HFFc6 (cell line): ENCODE measurements at regions not wholly inside any gene's neighbourhood (a gene's known extent, or its start where the extent isn't known, plus 50 kb on each side); places are given as distances from the start of the nearest gene placed in this dataset. TPM values are rescaled to one million over a fixed set of nuclear protein-coding genes. Genes with fewer than 3 reads are reported as not detected.

Experiments
- DNase-seq: peaks from one replicate; pipeline ENCODE4 v3.0.0-alpha.2; 2018
- H3K27ac Mint-ChIP-seq: 2 replicates; pipeline ENCODE4 v1.8.0; 2020; ENCODE audit warnings: mild to moderate bottlenecking, mixed read lengths
- H3K27me3 Mint-ChIP-seq: 2 replicates; pipeline ENCODE4 v1.8.0; 2021; ENCODE audit warnings: mild to moderate bottlenecking, moderate library complexity, mixed read lengths; ENCODE audit not compliant: insufficient read depth
- H3K36me3 Mint-ChIP-seq: 2 replicates; pipeline ENCODE4 v1.8.0; 2021; ENCODE audit warnings: low read depth, mixed read lengths
- H3K4me1 Mint-ChIP-seq: 2 replicates; pipeline ENCODE4 v1.8.0; 2020; ENCODE audit warnings: low read depth, mixed read lengths
- H3K4me3 Mint-ChIP-seq: 2 replicates; pipeline ENCODE4 v1.8.0; 2020; ENCODE audit warnings: mild to moderate bottlenecking, moderate library complexity, mixed read lengths
- H3K9me3 Mint-ChIP-seq: 2 replicates; pipeline ENCODE4 v1.8.0; 2020; ENCODE audit warnings: mild to moderate bottlenecking, mixed read lengths
- CTCF ChIP-seq: fragments of 200-600 bp; sonication (generic); IDR thresholded peaks from 2 replicates; pipeline ENCODE4 v1.5.0; 2021; ENCODE audit warnings: antibody characterized with exemption, mild to moderate bottlenecking
- microRNA-seq: library from miRNA; unstranded; fragments of <30 nt; microRNA quantifications from one replicate; pipeline ENCODE4, GENCODE V29; 2019

GRCh38 chr14:101511199-101511598 lies 50.1 kb upstream of the DIO3 start:
- H3K27me3 Mint-ChIP-seq = peaks cover 20% of the 10 kb centered on the region
- DNase-seq = no peak
- no peak overlapping the region for H3K4me3 Mint-ChIP-seq
- H3K27ac Mint-ChIP-seq = no peak overlapping the region
- TF ChIP-seq CTCF = no peak
- H3K9me3 Mint-ChIP-seq = peaks cover 16% of the 10 kb centered on the region
- no peaks in the 10 kb centered on the region; the same call in 1 of the 2 replicates for H3K36me3 Mint-ChIP-seq
- H3K4me1 Mint-ChIP-seq = no peaks in the 10 kb centered on the region

Small RNA genes in the stretch of these regions (microRNA-seq; reads per million reads assigned to microRNA genes)
- gene MIR1185-1 (524 reads per million, percentile 68 among the genes with 10 or more reads in this experiment), gene MIR1185-2 (37.1 reads per million, percentile 34 among the genes with 10 or more reads in this experiment), gene MIR1193 (2.3 reads per million), gene MIR1197 (64.9 reads per million, percentile 44 among the genes with 10 or more reads in this experiment), gene MIR134 (2,219 reads per million, percentile 81 among the genes with 10 or more reads in this experiment), gene MIR154 (836 reads per million, percentile 73 among the genes with 10 or more reads in this experiment), gene MIR299 (3,389 reads per million, percentile 85 among the genes with 10 or more reads in this experiment), gene MIR300 (not detected), gene MIR323A (679 reads per million, percentile 70 among the genes with 10 or more reads in this experiment), gene MIR323B (93.5 reads per million, percentile 48 among the genes with 10 or more reads in this experiment), gene MIR329-1 (not detected), gene MIR329-2 (2.3 reads per million), gene MIR369 (2,037 reads per million, percentile 80 among the genes with 10 or more reads in this experiment), gene MIR376A1 (21.6 reads per million, percentile 28 among the genes with 10 or more reads in this experiment), gene MIR376A2 (3.1 reads per million), gene MIR376B (1,318 reads per million, percentile 77 among the genes with 10 or more reads in this experiment), gene MIR376C (1,836 reads per million, percentile 79 among the genes with 10 or more reads in this experiment), gene MIR377 (725 reads per million, percentile 72 among the genes with 10 or more reads in this experiment), gene MIR379 (3,951 reads per million, percentile 88 among the genes with 10 or more reads in this experiment), gene MIR380 (121 reads per million, percentile 51 among the genes with 10 or more reads in this experiment), gene MIR381 (2,482 reads per million, percentile 83 among the genes with 10 or more reads in this experiment), gene MIR382 (3,565 reads per million, percentile 86 among the genes with 10 or more reads in this experiment), gene MIR409 (13,868 reads per million, percentile 96 among the genes with 10 or more reads in this experiment), gene MIR411 (4,901 reads per million, percentile 89 among the genes with 10 or more reads in this experiment), gene MIR412 (55.6 reads per million, percentile 41 among the genes with 10 or more reads in this experiment), gene MIR485 (1,312 reads per million, percentile 77 among the genes with 10 or more reads in this experiment), gene MIR487A (308 reads per million, percentile 63 among the genes with 10 or more reads in this experiment), gene MIR487B (9,102 reads per million, percentile 93 among the genes with 10 or more reads in this experiment), gene MIR494 (701 reads per million, percentile 71 among the genes with 10 or more reads in this experiment), gene MIR495 (146 reads per million, percentile 54 among the genes with 10 or more reads in this experiment), gene MIR496 (85.7 reads per million, percentile 47 among the genes with 10 or more reads in this experiment), gene MIR539 (159 reads per million, percentile 56 among the genes with 10 or more reads in this experiment), gene MIR541 (17.0 reads per million, percentile 22 among the genes with 10 or more reads in this experiment), gene MIR543 (383 reads per million, percentile 65 among the genes with 10 or more reads in this experiment), gene MIR544A (not detected), gene MIR654 (1,440 reads per million, percentile 78 among the genes with 10 or more reads in this experiment), gene MIR655 (44.8 reads per million, percentile 37 among the genes with 10 or more reads in this experiment), gene MIR656 (86.5 reads per million, percentile 47 among the genes with 10 or more reads in this experiment), gene MIR668 (279 reads per million, percentile 61 among the genes with 10 or more reads in this experiment), gene MIR758 (133 reads per million, percentile 52 among the genes with 10 or more reads in this experiment), gene MIR889 (453 reads per million, percentile 67 among the genes with 10 or more reads in this experiment)
